B cell (primary cell): ENCODE measurements at regions not wholly inside any gene's neighbourhood (a gene's known extent, or its start where the extent isn't known, plus 50 kb on each side); places are given as distances from the start of the nearest gene placed in this dataset.

ENCODE experiments used
- ATAC-seq: fragments of 200-7000 bp; cut with Tn5 transposase; one replicate; pipeline ENCODE4 v1.10.0; 2021; ENCODE audit warnings: low read depth, mild to moderate bottlenecking, moderate number of reproducible peaks, moderate library complexity
- CTCF ChIA-PET: fragments of 350-600 bp; sonication (Branson Sonifier 250); formaldehyde crosslinking; loops from one replicate; lab custom pipeline; 2021; ENCODE audit warnings: antibody characterized with exemption, inconsistent platforms; lab: Charles Lee
- POLR2A ChIA-PET: fragments of 350-600 bp; sonication (Branson Sonifier 250); formaldehyde crosslinking; loops from one replicate; lab custom pipeline; 2021; ENCODE audit warnings: antibody characterized with exemption; lab: Charles Lee
- DNase-seq: peaks from one replicate; pipeline ENCODE4 v3.0.0; 2013
- H2AFZ ChIP-seq: 2 replicates; pipeline ENCODE4 v1.6.1; 2012; ENCODE audit warnings: mild to moderate bottlenecking, low read depth, low read length; ENCODE audit not compliant: insufficient read depth, poor library complexity, severe bottlenecking
- H3K27ac ChIP-seq, 2 donors: 1 replicate in 1 of 2; 2 replicates in 1 of 2; pipeline ENCODE4 v1.5.1; 2012 to 2013; ENCODE audit warnings: low read length in 2 of 2, mild to moderate bottlenecking in 2 of 2, moderate library complexity in 1 of 2
- H3K27me3 ChIP-seq, 4 experiments: fragments of 200-600 bp in 1 of 4; sonication (generic) in 1 of 4; replicated peaks in 1 of 4; 1 replicate in 2 of 4; 2 replicates in 2 of 4; pipeline versions ENCODE4 v1.6.1 to v1.7.0; 2013 to 2016; ENCODE audit warnings: low read length in 3 of 4, mild to moderate bottlenecking in 2 of 4, mixed read lengths in 1 of 4, moderate library complexity in 1 of 4; ENCODE audit not compliant: insufficient read depth in 4 of 4, control insufficient read depth in 3 of 4; ENCODE audit errors: control extremely low read depth in 1 of 4
- H3K36me3 ChIP-seq, 2 experiments: replicated peaks in 1 of 2; 1 replicate in 1 of 2; 2 replicates in 1 of 2; pipeline versions ENCODE4 v1.6.1 to v1.7.1; 2013; ENCODE audit warnings: low read length in 1 of 2; ENCODE audit not compliant: insufficient read depth in 2 of 2, control insufficient read depth in 1 of 2; ENCODE audit errors: control extremely low read depth in 1 of 2, extremely low read depth in 1 of 2
- H3K4me1 ChIP-seq, 2 donors: fragments of 200-600 bp in 1 of 2; sonication (generic) in 1 of 2; 1 replicate in 1 of 2; 2 replicates in 1 of 2; pipeline versions ENCODE4 v1.5.1 to v1.6.1; 2013 to 2017; ENCODE audit warnings: low read length in 2 of 2; ENCODE audit not compliant: control insufficient read depth in 2 of 2, insufficient read depth in 2 of 2
- H3K4me2 ChIP-seq: replicated peaks from 2 replicates; pipeline ENCODE3; 2012; ENCODE audit warnings: mild to moderate bottlenecking, low read depth, low read length; ENCODE audit not compliant: poor library complexity, severe bottlenecking
- H3K4me3 ChIP-seq, 5 experiments: fragments of 200-600 bp in 1 of 5; sonication (generic) in 1 of 5; 1 replicate in 3 of 5; 2 replicates in 2 of 5; pipeline versions ENCODE4 v1.5.1 to v1.7.0; 2011 to 2016; ENCODE audit warnings: low read length in 4 of 5, mild to moderate bottlenecking in 4 of 5, low read depth in 2 of 5, control low read depth in 1 of 5, moderate library complexity in 1 of 5; ENCODE audit not compliant: insufficient read depth in 1 of 5; ENCODE audit errors: control extremely low read depth in 1 of 5, extremely low read depth in 1 of 5
- H3K79me2 ChIP-seq: fragments of 200-600 bp; sonication (generic); one replicate; pipeline ENCODE4 v1.6.0; 2016; ENCODE audit warnings: low read length; ENCODE audit not compliant: control insufficient read depth, insufficient read depth
- H3K9ac ChIP-seq: fragments of 200-600 bp; sonication (generic); 2 replicates; pipeline ENCODE4 v1.6.1; 2017; ENCODE audit warnings: mild to moderate bottlenecking, low read length, moderate library complexity
- H3K9me3 ChIP-seq, 3 donors: one replicate each; pipeline versions ENCODE4 v1.6.1 to v1.7.1; 2013; ENCODE audit warnings: low read length in 2 of 3; ENCODE audit not compliant: control insufficient read depth in 2 of 3, insufficient read depth in 1 of 3; ENCODE audit errors: control extremely low read depth in 1 of 3
- H4K20me1 ChIP-seq: 2 replicates; pipeline ENCODE4 v1.6.0; 2012; ENCODE audit warnings: mild to moderate bottlenecking, low read length; ENCODE audit not compliant: insufficient read depth, control insufficient read depth, poor library complexity, severe bottlenecking
- H3K27ac Mint-ChIP-seq: one replicate; pipeline ENCODE4 v1.8.0; 2021; ENCODE audit warnings: mixed read lengths
- H3K27me3 Mint-ChIP-seq: one replicate; pipeline ENCODE4 v1.8.0; 2021; ENCODE audit warnings: mixed read lengths
- H3K4me1 Mint-ChIP-seq: one replicate; pipeline ENCODE4 v1.8.0; 2021; ENCODE audit warnings: mixed read lengths
- H3K4me3 Mint-ChIP-seq: one replicate; pipeline ENCODE4 v1.8.0; 2021; ENCODE audit warnings: mixed read lengths
- H3K9me3 Mint-ChIP-seq: one replicate; pipeline ENCODE4 v1.8.0; 2022; ENCODE audit warnings: mixed read lengths; ENCODE audit not compliant: insufficient read depth
- EZH2 ChIP-seq: IDR thresholded peaks from 2 replicates; pipeline ENCODE4 v1.6.1; 2012; ENCODE audit warnings: borderline replicate concordance, low read depth, mild to moderate bottlenecking, moderate library complexity, low read length; ENCODE audit not compliant: insufficient read depth, poor library complexity, severe bottlenecking
- WGBS: methylation state at CpG from one replicate; pipeline ENCODE4 v1.1.5; 2013; ENCODE audit warnings: missing lambda C conversion rate; ENCODE audit not compliant: insufficient coverage; 5-methylcytosine and 5-hydroxymethylcytosine counted together
- intact Hi-C: fragments of 100-400 bp; cut with micrococcal nuclease; formaldehyde crosslinking; loops from one replicate; pipeline ENCODE4 v1.10.0; 2022
- TF ChIP-seq, protein P1 (sequence below): fragments of 200-600 bp; IDR thresholded peaks from one replicate; pipeline ENCODE4 v1.8.0; 2022; ENCODE audit warnings: antibody characterized with exemption, mild to moderate bottlenecking

DNA sequence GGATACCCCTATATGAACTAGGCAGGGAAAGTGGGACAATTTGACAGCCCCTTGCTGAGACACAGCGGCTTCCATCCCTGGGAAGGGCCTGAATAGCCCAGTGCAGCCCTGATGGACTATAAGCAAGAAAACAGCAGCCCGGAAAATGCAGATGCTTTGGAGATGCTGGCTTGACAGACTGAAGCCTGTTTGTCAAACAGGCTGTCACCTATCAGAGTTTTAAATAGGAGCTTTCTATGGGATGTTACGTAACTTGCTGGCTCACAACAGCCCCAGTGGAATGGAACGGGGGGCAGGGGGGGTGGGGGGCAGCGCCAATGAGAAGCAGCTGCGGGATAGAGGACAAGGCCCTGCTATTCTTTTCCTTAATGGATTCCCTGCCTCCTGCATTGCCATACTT is 91.9 kb upstream of the NTM start:
- Mint-ChIP-seq H3K27ac (no peak overlapping the region), H3K4me1 (no peaks in the 10 kb centered on the region), H3K4me3 (no peak overlapping the region), H3K9me3 (no peaks in the 10 kb centered on the region), H3K27me3 (no peaks in the 10 kb centered on the region)
- H3K4me3 ChIP-seq, result no peak overlapping the region
- ATAC-seq (no peak), DNase-seq (no peak)
- no peak overlapping the region for H3K9ac ChIP-seq
- CTCF ChIA-PET, result no interaction called here
- TF ChIP-seq EZH2, result no peak
- TF ChIP-seq, protein P1, sequence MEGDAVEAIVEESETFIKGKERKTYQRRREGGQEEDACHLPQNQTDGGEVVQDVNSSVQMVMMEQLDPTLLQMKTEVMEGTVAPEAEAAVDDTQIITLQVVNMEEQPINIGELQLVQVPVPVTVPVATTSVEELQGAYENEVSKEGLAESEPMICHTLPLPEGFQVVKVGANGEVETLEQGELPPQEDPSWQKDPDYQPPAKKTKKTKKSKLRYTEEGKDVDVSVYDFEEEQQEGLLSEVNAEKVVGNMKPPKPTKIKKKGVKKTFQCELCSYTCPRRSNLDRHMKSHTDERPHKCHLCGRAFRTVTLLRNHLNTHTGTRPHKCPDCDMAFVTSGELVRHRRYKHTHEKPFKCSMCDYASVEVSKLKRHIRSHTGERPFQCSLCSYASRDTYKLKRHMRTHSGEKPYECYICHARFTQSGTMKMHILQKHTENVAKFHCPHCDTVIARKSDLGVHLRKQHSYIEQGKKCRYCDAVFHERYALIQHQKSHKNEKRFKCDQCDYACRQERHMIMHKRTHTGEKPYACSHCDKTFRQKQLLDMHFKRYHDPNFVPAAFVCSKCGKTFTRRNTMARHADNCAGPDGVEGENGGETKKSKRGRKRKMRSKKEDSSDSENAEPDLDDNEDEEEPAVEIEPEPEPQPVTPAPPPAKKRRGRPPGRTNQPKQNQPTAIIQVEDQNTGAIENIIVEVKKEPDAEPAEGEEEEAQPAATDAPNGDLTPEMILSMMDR, result no peak
- POLR2A ChIA-PET, result no interaction called here
- H3K9me3 ChIP-seq, result no peaks in the 10 kb centered on the region
- no peaks in the 10 kb centered on the region for H3K27me3 ChIP-seq
- H3K36me3 ChIP-seq, result no peaks in the 10 kb centered on the region
- 91% methylated on average over 5 of the region's 6 CpGs for WGBS
- no peaks in the 10 kb centered on the region for H4K20me1 ChIP-seq
- no peak overlapping the region for H3K4me2 ChIP-seq
- no peak overlapping the region for H3K27ac ChIP-seq
- H2AFZ ChIP-seq, result no peak overlapping the region
- intact Hi-C loops, result no loop called here
- no peaks in the 10 kb centered on the region for H3K79me2 ChIP-seq
- no peaks in the 10 kb centered on the region for H3K4me1 ChIP-seq

DNA sequence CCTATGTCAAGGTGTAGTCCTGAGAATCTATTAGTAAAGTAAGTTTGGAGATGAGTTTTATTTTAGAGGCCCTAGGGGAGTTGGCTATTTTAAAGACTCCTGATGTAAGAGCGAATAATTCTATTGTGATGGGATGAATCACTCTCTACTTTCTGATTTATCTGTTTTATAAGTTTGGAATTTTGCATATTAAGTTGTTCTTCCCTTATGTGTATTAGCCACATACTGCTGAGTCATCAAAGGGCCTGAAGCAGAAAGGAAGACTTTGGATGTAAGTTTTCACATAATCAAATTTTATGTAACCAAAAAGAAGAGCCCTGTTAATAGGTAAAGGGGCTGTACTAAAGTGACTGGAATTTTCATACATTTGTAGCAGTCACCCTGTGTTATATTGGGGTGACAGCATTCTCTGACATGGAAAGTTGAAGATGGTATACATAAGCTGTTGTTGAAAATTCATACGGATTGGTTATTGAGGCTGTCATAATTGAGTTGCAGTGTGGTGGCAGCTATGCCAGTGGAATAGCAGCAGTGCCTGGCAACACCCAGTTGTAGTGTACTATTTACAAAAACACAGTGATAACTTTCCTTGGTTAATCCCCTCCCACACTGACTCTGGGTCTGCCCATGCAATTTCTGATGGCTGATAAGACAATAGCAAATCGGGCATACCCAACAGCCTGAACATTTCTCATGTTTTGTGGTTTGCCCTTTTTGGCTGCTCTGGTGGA is 90.6 kb upstream of the NTM start:
- ChIA-PET POLR2A (no interaction called here), CTCF (no interaction called here)
- no peak overlapping the region for H3K27ac ChIP-seq
- 100% methylated on average over 1 of the region's 3 CpGs for WGBS
- no peaks in the 10 kb centered on the region for H3K27me3 Mint-ChIP-seq
- intact Hi-C loops, result no loop called here
- H4K20me1 ChIP-seq, result no peaks in the 10 kb centered on the region
- H3K79me2 ChIP-seq, result no peaks in the 10 kb centered on the region
- H2AFZ ChIP-seq, result no peak overlapping the region
- no peaks in the 10 kb centered on the region for H3K9me3 Mint-ChIP-seq
- H3K27ac Mint-ChIP-seq, result no peak overlapping the region
- no peaks in the 10 kb centered on the region for H3K4me1 Mint-ChIP-seq
- TF ChIP-seq, protein P1, result no peak
- TF ChIP-seq EZH2, result no peak
- H3K4me2 ChIP-seq, result no peak overlapping the region
- H3K27me3 ChIP-seq, result no peaks in the 10 kb centered on the region
- H3K4me3 ChIP-seq, result no peak overlapping the region
- DNase-seq (no peak), ATAC-seq (no peak)
- H3K4me1 ChIP-seq, result no peaks in the 10 kb centered on the region
- H3K36me3 ChIP-seq, result no peaks in the 10 kb centered on the region
- no peak overlapping the region for H3K4me3 Mint-ChIP-seq
- H3K9ac ChIP-seq, result no peak overlapping the region
- no peaks in the 10 kb centered on the region for H3K9me3 ChIP-seq
